ENCODE measurements at regions not wholly inside any gene's neighbourhood (a gene's known extent, or its start where the extent isn't known, plus 50 kb on each side); places are given as distances from the start of the nearest gene placed in this dataset.
"Not testable (repeated sequence)": the region's sequence is repeated elsewhere in the genome, so short reads cannot be mapped to it uniquely, and the experiment has no call there.

DNA sequence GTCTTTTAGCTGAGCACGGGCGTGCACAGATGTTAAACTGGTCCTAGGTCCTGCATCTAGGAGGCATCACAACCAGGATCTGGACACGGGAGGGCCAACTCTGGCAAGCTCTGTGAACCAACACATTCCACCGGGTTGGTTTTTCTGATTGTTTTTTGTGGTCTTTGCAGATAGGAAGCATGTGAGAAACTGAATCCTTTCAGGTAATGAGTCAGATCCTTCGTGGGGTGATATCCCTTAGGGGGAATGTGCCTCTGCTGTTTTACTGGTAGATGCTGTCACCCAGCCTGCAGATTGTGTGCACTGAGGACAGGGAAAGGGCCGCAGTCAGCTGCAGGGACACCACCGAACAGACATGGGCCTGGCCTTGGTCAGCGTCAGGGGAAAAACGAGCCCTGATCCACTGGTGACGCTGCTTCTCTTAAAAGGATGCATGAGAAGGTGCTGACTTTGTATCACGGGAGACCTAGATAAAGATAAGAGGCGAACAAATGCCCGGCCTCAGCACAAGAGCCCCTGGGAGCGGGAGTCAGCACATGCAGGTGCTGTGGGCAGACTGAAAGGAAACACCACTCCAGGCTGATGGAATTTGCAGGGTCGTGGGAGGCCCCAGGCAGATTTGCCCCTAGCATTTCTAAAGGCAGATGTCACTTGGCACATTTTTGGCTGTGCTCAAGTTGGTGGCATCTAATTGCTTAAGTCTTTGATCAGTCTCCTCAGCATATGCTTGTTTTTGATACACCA lies 51.1 kb downstream of the DOP1B start:
- DNase-seq (ENCODE audit: low read depth, low spot score), result no peak

DNA sequence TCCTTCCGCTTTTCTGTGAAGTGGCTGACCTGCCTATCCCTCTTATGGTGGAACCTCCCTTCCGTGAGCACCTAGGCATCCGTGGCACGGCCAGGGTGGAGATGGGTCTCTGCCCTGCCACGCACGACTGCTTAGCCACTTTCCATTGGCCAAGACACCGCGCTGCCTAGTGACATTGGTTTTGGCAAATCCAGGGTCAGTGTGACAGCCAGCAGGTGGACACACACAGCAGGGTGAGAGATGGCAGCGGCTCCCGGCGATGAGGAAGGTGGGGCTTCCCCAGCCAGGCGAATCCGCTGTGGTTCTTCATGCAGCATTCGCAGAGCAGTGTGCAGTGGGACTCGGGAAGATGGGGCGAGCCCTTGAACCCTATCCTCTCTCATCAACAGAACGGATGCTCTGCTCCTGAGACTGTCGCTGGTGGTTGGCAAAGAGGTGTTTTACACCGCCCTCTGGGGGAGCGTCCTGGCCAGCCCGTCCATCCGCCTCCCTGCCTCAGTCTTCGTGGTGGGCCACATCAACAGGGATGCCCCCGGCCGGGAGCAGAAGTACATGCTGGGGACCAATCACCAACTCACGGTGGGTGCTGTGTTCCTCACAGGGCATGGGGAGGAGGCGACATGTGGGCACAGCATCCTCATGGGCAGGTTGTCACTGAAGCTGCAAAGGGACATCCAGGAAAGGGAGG lies 51.8 kb downstream of the DOP1B start:
- DNase-seq (ENCODE audit: low read depth, low spot score), result no peak

DNA sequence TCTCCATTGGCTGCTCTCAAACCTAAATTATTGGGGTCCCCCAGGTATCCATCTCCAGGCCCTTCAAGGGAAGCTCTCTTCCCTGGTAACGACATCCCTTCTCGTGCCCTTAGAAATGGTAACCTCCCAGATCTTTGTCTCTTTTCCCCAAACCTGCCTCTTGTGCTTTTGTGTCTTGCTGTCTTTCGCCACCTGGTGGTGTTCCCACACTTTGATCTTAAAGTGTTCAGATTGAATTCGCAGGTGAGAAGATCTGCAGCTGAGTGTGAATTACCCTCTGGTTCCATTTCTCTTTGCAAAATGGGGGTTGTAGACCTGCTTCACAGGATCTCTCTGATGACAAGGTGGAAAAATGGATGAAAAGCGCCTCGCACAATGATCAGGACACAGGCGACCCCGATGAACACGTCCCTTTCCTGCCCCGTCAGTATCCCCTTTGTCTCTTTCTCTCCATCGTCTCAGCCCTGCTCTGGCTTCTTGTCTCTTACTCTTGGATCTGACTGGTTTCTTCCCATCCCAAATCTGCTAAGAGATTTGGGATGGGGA lies 53.1 kb downstream of the DOP1B start:
- DNase-seq (ENCODE audit: low read depth, low spot score), result peak; percentile 65

DNA sequence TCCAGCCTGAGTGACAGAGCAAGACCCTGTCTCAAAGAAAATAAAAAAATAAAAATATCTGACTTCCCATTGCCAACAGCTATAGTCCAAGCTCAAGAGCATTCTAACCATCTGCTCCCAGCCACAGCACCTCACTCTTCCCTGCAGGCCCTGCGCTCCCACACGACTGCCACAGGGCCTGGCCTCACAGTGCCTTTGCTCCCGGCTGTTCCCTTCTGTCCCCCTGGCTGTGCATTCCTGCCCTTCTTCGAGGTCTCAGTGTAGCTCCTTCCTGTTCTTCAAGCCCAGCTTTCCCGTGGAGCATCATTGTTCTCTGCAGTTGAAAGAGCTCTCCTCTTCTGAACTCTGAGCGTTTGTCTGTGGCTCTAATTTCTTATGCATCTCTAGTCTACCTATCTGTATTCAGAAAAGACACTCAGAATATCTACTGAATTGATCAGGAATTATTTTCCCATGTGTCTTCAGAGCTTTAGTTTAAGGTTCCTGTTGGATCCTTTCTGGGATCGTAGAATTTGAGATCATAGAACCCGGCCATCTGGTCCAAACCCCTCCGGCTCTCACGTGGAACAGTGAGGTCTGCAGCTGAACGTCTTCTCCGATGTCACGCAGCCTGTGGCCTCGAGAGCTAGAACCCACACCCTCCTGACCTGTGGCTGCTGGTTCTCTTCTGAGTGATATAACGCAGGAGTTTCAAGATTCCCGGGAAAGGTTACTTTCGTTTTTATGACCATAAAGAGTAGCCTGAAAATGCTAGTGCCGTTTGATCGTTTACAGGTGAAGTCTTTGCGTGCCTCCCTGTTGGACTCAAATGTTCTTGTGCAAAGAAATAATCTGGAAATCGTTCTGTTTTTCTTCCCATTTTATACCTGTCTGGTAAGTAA lies 54.4 kb downstream of the DOP1B start:
- DNase-seq (ENCODE audit: low read depth, low spot score), result no peak

DNA sequence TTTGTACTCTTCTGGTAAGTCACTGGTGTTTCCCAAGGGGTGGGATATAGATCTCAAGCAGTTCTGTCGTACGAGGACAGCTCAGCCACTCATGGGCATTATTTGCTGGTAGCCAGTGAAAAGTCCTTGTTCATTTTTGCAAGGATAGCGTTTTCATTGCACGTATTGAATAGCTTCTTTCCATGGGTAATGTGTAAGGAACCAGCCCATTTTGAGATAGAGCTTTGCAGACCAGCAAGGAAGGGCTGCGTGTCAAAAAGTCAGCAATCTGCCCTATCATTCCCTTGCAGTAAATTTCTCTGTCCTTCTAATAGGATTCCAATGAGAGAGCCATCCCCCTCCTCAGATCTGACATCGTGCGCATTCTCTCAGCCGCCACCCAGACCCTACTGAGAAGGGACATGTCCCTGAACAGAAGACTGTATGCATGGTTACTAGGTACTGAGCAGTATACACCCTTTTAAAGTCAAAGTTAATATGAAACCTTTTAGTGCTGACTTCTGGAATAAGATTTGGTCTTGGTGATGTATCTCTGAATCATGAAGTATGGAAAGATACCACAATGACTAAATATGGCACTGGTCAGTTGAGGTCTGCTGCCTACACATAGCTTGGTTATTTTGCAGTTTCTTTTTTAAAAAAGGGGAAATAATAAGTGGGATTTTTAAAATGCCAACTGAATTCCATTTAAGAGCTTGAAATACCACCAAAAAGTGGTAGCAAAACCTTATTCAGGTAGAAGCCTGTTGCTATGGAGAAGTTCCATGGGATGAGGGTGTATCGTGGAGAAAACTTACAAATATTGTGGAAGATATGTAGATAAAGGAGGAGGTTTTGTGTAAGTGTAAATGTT lies 55.3 kb downstream of the DOP1B start:
- no peak for DNase-seq (ENCODE audit: low read depth, low spot score)

DNA sequence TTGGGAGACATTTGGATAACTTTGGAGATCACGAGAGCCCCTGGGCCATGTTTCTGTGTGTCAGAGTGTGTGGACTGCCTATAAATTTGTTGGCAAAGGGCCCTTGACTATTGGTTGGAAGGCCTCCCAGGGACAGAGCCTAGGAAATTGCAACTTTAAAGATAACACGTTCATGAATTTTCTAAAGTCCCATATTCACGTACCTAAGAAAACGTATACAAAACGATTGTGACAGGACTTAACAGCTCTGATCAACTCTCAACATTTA lies 55.8 kb downstream of the DOP1B start:
- DNase-seq (ENCODE audit: low read depth, low spot score), result no peak

DNA sequence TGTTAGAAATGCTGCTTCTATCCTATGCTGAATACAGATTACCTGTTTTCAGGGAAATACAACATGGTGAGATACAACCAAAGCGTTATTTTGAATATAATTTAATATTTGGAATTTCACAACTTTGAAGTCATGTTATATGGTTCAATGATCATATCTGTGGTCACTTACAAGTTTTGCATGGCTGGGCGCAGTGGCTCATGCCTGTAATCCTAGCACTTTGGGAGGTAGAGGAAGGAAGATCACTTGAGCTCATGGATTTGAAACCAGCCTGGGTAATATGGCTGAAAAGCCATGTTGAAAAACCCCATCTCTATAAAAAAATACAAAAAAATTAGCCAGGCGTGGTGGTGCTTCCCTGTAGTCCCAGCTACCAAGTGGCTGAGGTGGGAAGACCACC lies 57.9 kb downstream of the DOP1B start:
- DNase-seq (ENCODE audit: low read depth, low spot score), result no peak

DNA sequence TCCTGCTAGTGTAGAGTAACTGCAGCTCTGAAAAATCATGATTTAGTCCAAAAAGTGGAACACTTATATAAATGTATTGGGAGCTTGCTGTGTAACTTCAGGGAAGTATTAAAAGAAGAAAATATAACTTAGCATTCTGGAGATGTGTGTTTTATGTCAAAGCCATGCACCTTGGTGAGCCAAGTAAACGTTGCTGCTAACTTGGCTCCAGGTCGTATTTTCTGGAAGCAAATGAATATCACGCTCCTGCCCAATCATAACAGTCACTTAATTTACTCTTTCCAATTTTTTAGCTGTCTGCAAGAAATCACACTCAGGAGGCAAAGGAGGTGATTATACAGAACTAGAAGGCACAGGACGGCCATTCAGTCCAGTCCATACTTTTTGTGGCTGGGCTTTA lies 61.1 kb downstream of the DOP1B start:
- DNase-seq (ENCODE audit: low read depth, low spot score), result no peak

DNA sequence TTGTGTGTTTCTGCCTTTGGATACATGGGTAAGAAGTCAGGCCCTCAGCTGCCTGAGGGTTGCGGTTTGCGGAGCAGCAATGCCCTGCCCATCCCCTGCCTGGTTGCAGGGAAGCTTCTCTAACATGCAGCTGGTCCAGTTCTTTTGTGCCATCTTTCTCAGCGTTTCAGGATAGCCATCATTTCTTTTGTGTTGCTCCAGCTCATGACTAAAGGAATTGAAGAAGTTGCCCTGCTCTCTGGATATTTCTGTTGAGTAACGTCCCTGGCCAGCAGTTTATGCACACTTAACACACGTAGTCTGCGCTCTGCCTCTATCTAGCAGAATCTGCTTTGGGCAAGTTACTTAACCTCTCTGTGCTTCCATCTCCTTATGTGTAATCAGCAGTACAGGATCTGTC lies 62.1 kb downstream of the DOP1B start:
- no peak for DNase-seq (ENCODE audit: low read depth, low spot score)

DNA sequence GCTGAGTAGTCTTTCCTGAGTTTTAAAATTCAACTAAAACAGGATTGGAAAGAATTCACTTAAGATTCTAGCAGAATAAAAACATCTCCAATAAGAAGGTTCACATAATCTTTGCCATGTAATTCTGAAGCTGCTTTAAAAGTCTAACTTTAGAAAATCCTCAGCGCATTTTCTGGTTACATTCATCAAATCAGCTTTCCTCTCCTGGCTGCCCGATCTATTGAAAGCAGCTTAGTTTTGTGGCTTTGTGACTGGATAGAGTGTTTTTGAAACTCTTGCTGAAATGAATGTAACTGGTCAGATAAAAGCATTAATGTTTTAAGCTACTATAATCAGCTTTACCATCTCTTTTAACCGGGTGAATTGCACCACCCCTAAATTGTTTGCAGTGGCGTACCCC lies 66.8 kb downstream of the DOP1B start:
- DNase-seq (ENCODE audit: low read depth, low spot score), result no peak

DNA sequence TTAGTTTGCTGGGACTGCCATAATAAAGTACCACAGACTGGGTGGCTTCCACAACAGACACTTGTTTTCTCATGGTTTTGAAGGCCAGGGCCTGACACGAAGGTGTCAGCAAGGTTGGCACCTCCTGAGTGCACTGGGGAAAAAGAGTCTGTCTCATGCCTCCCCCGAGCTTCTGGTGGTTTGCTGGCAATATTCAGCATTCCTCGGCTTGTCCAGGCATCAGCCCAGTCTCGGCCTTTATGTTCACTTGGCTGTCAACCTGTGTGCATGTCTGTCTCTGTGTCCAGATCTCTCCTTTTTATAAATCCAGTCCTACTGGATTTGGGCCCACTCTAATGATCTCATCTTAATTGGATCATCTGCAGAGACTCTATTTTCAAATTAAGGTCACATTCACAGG lies 72.6 kb downstream of the DOP1B start:
- DNase-seq (ENCODE audit: low read depth, low spot score), result no peak

DNA sequence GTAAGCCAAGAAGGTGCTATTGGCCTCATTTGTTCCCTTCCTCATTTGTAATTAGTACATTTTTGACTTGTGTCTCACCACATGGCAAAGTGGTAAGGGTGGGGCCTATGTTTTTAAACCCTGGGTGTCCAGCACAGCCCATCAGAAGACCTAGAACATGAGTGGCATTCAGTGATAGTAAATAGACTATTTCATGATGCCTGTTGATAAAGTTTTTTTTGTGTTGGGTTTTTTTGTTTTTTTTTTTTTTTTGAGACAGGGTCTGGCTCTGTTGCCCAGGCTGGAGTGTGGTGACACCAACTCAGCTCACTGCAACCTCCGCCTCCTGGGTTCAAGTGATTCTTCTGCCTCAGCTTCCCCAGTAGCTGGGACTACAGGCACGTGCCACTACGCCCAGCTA lies 74.8 kb downstream of the DOP1B start:
- not testable (repeated sequence) for DNase-seq (ENCODE audit: low read depth, low spot score)

DNA sequence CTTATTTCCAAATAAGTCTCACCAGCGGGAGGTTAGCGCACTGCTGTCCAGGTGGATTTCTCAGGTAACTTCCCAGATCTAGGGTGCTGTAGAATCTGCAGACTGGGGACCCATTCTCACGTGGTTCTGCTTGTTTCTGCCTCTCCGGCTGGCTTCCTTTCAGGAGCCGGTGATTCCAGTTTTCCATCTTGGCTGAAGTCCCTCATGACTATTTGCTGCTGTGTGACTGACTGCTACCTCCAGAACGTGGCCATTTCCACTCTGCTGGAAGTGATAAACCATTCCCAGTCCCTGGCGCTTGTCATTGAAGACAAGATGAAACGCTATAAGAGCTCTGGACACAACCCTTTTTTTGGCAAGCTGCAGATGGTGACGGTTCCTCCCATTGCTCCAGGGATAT lies 76.0 kb downstream of the DOP1B start:
- DNase-seq (ENCODE audit: low read depth, low spot score), result no peak

DNA sequence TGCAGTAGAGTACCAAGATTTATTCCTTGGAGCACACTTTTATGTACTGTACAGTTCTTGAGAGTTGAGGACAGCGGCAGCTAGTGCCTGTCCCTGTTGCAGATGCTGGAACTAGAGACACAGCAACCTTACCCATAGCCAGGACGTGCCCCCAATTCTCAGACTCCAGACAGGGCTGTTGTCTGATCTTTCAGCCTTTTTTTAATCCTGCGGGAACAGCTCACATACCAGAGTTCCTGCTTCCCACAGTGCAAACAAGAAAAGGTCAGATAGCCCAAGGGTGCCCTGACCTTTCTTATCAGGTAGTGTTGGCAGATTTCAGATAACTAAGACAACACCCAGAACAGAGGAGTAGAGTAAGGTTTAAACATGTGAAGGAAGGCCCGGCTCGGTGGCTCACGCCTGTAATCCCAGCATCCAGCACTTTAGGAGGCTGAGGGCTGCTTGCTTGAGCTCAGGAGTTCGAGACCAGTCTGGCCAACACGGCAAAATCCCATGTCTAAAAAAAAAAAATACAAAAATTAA lies 78.5 kb downstream of the DOP1B start:
- DNase-seq (ENCODE audit: low read depth, low spot score), result no peak

DNA sequence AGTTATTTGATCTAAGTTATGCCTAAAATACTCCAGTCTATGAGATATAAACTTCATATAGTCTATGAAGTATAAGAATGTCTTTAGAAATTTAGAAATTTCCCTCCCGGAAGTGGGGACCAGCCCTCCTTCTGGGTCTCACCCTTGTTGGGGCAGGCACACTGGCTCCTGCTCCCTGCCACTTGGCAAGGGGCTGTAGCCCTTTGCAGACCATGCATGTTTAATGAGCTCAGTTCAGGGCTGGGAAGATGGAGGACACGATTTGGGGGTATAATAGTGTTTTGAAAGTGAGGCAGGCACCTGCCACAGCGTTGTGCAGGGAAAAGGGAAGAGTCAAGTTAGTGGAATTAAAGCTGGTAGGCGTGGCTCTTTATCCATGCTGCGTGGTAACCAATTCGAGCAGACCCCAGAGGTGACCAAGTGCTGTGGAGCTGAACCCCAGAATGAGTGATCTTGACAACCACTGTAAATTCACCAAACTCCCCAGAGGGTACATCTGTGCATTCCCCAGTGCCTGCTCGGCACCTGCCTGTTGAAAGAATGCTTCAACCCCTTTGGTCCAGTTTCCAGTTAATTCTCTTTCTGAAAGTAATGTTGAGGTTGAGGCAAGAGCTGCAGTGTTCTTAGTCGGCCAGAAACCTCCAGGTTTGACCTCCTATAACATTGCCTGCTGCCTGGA lies 79.6 kb downstream of the DOP1B start:
- DNase-seq (ENCODE audit: low read depth, low spot score), result no peak

DNA sequence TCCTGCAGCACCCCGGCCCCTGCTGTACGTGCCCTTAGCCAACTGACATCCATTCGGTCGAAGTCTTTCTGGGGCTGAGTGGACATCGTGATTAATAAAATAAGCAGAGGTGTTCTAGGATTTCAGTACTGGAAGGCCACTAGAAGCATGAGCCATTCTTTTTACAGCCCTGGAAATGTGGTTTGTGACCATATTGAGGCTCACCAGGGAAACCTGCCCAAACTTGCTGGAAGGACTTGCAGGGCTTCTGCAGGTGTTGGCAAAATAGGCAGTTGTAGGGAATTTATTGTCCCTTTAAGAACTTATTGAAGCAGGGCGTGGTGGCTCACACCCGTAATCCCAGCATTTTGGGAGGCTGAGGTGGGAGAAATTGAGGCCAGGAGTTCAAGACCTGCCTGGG lies 80.8 kb downstream of the DOP1B start:
- DNase-seq (ENCODE audit: low read depth, low spot score), result no peak

DNA sequence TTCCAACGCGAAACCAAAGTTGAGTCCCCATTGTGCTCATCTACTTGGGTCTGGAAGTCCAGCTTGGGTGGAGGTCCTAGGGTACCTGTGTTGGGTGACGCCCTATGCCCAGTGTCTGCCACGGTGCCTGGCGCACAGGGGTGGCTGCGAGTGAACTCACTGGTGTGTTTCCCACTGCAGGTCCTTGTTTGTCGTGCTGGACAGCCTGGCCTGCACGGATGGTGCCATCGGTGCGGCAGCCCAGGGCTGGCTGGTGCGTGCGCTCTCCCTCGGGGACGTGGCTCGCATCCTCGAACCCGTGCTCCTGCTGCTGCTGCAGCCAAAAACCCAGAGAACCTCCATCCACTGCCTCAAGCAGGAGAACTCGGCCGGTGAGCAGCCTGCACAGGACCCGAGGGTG lies 80.4 kb upstream of the MORC3 start:
- no peak for DNase-seq (ENCODE audit: low read depth, low spot score)

DNA sequence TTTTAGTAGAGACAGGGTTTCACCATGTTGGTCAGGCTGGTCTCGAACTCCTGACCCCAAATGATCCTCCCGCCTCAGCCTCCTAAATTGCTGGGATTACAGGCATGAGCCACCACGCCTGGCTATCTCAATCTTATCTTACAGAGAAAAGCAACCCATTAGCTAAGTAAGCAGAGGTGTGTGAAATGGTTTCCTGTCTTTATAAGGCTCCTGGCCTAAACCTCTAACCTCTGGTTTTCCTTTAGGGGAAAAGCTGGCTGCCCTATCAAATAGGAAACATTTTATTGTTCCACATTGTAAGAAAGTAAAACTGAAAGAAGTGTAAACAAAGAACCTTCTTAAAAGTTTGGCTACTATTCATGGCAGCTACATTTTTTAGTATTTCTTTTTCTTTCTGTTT lies 78.3 kb upstream of the MORC3 start:
- no peak for DNase-seq (ENCODE audit: low read depth, low spot score)

DNA sequence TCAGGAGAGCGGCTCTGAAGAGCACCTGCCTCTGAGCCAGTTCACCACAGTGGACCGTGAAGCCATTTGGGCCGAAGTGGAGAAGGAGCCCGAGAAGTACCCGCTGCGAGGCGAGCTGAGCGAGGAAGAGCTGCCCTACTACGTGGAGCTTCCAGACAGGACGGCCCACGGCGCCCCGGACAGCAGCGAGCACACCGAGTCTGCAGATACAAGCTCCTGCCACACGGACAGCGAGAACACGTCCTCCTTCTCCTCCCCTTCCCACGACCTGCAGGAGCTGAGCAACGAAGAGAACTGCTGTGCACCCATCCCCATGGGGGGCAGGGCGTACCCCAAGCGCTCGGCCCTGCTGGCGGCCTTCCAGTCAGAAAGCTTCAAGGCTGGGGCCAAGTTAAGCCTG lies 74.9 kb upstream of the MORC3 start:
- DNase-seq (ENCODE audit: low read depth, low spot score), result no peak

DNA sequence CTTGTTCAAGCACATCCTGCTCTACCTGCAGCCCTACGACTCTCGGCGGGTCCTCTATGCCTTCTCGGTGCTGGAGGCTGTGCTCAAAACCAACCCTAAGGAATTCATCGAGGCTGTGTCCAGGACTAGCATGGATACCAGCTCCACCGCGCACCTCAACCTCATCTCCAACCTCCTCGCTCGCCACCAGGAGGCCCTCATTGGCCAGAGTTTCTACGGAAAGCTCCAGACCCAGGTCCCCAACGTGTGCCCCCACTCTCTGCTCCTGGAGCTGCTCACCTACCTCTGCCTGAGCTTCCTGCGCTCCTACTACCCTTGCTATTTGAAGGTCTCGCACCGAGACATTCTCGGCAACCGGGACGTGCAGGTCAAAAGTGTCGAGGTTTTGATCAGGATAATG lies 74.3 kb upstream of the MORC3 start:
- no peak for DNase-seq (ENCODE audit: low read depth, low spot score)
